Mesenchymal stem cell (in vitro differentiated cells and primary cell): ENCODE measurements at regions not wholly inside any gene's neighbourhood (a gene's known extent, or its start where the extent isn't known, plus 50 kb on each side); places are given as distances from the start of the nearest gene placed in this dataset.

Experiments
- DNase-seq: peaks from one replicate; pipeline ENCODE4 v3.0.0-alpha.2; 2013
- H2AFZ ChIP-seq: one replicate; pipeline ENCODE4 v1.6.1; 2013; ENCODE audit warnings: low read depth, mild to moderate bottlenecking, control low read depth, inconsistent platforms, low read length, moderate library complexity
- H2AK5ac ChIP-seq: 2 replicates; pipeline ENCODE4 v1.6.1; 2013; ENCODE audit warnings: low read length, moderate library complexity, mild to moderate bottlenecking, inconsistent platforms; ENCODE audit not compliant: severe bottlenecking
- H2BK120ac ChIP-seq: one replicate; pipeline ENCODE4 v1.6.1; 2013; ENCODE audit warnings: low read depth, mild to moderate bottlenecking, inconsistent platforms, low read length, moderate library complexity
- H2BK12ac ChIP-seq, 2 experiments: one replicate each; pipeline ENCODE4 v1.6.1; 2013; ENCODE audit warnings: inconsistent platforms in 2 of 2, low read length in 2 of 2, mild to moderate bottlenecking in 2 of 2, moderate library complexity in 2 of 2, control low read depth in 1 of 2
- H2BK15ac ChIP-seq: one replicate; pipeline ENCODE4 v1.6.1; 2013; ENCODE audit warnings: mild to moderate bottlenecking, low read depth, inconsistent platforms; ENCODE audit not compliant: poor library complexity, severe bottlenecking
- H2BK5ac ChIP-seq: 2 replicates; pipeline ENCODE4 v1.6.1; 2013; ENCODE audit warnings: low read depth, mild to moderate bottlenecking, low read length, control low read depth, inconsistent platforms; ENCODE audit not compliant: poor library complexity, severe bottlenecking
- H3K14ac ChIP-seq, 2 experiments: one replicate each; pipeline ENCODE4 v1.6.1; 2013; ENCODE audit warnings: inconsistent platforms in 2 of 2, low read length in 2 of 2, control low read depth in 1 of 2, mild to moderate bottlenecking in 1 of 2, moderate library complexity in 1 of 2
- H3K18ac ChIP-seq, 2 experiments: one replicate each; pipeline ENCODE4 v1.6.1; 2013; ENCODE audit warnings: inconsistent platforms in 2 of 2, low read length in 2 of 2, control low read depth in 1 of 2, low read depth in 1 of 2, mild to moderate bottlenecking in 1 of 2
- H3K23ac ChIP-seq, 2 experiments: one replicate each; pipeline ENCODE4 v1.6.1; 2013; ENCODE audit warnings: inconsistent platforms in 2 of 2, low read length in 2 of 2, mild to moderate bottlenecking in 2 of 2, moderate library complexity in 2 of 2, control low read depth in 1 of 2
- H3K27ac ChIP-seq: 2 replicates; pipeline ENCODE4 v1.5.1; 2013; ENCODE audit warnings: mild to moderate bottlenecking, moderate library complexity, low read length, control low read depth, inconsistent platforms; ENCODE audit not compliant: poor library complexity, severe bottlenecking
- H3K27me3 ChIP-seq, 2 experiments: 2 replicates each; pipeline versions ENCODE4 v1.6.1 to v1.7.0; 2013; ENCODE audit warnings: low read length in 2 of 2, mild to moderate bottlenecking in 2 of 2, moderate library complexity in 2 of 2, control low read depth in 1 of 2, inconsistent platforms in 1 of 2; ENCODE audit not compliant: control insufficient read depth in 1 of 2, insufficient read depth in 1 of 2
- H3K36me3 ChIP-seq, 2 experiments: 2 replicates each; pipeline versions ENCODE4 v1.6.1 to v1.7.0; 2013; ENCODE audit warnings: low read length in 2 of 2, control low read depth in 1 of 2, inconsistent platforms in 1 of 2, low read depth in 1 of 2, mild to moderate bottlenecking in 1 of 2; ENCODE audit not compliant: insufficient read depth in 2 of 2, control insufficient read depth in 1 of 2
- H3K4ac ChIP-seq, 2 experiments: one replicate each; pipeline ENCODE4 v1.6.1; 2013; ENCODE audit warnings: inconsistent platforms in 2 of 2, low read length in 2 of 2, mild to moderate bottlenecking in 2 of 2, moderate library complexity in 2 of 2, control low read depth in 1 of 2, low read depth in 1 of 2
- H3K4me1 ChIP-seq: 2 replicates; pipeline ENCODE4 v1.6.1; 2013; ENCODE audit warnings: low read depth, low read length, control low read depth; ENCODE audit not compliant: control insufficient read depth, insufficient read depth
- H3K4me2 ChIP-seq: 2 replicates; pipeline ENCODE4 v1.6.1; 2013; ENCODE audit warnings: low read length, mild to moderate bottlenecking, inconsistent platforms; ENCODE audit not compliant: poor library complexity, severe bottlenecking
- H3K4me3 ChIP-seq, 2 experiments: 2 replicates each; pipeline versions ENCODE4 v1.5.1 to v1.7.0; 2013; ENCODE audit warnings: low read length in 2 of 2, mild to moderate bottlenecking in 2 of 2, control low read depth in 1 of 2, low read depth in 1 of 2; ENCODE audit not compliant: insufficient read depth in 1 of 2
- H3K79me1 ChIP-seq: replicated peaks from 2 replicates; pipeline ENCODE4 v1.6.1; 2013; ENCODE audit warnings: mild to moderate bottlenecking, control low read depth, low read length, inconsistent platforms; ENCODE audit not compliant: poor library complexity, severe bottlenecking
- H3K9ac ChIP-seq: 2 replicates; pipeline ENCODE4 v1.7.0; 2013; ENCODE audit warnings: mild to moderate bottlenecking, low read length, moderate library complexity
- H3K9me3 ChIP-seq: 2 replicates; pipeline ENCODE4 v1.7.0; 2013; ENCODE audit warnings: mild to moderate bottlenecking, low read length; ENCODE audit not compliant: control insufficient read depth
- H4K8ac ChIP-seq: one replicate; pipeline ENCODE4 v1.6.1; 2013; ENCODE audit warnings: inconsistent platforms, mild to moderate bottlenecking, low read length, moderate library complexity
- H4K91ac ChIP-seq: one replicate; pipeline ENCODE4 v1.6.1; 2013; ENCODE audit warnings: mild to moderate bottlenecking, low read length, inconsistent platforms
- WGBS: methylation state at CpG from one replicate; pipeline ENCODE4 v1.1.7; 2013; ENCODE audit warnings: mixed read lengths; 5-methylcytosine and 5-hydroxymethylcytosine counted together

GRCh38 chr19:31066385-31066784 lies 282.9 kb downstream of the TSHZ3 start:
- no peak overlapping the region for H2BK15ac ChIP-seq
- peak overlapping the region; percentile 49 for H3K4me2 ChIP-seq
- peak overlapping the region; percentile 80 for H2BK5ac ChIP-seq
- H3K18ac ChIP-seq: peak overlapping the region in 1 of 2 experiments; percentile 2
- H3K27me3 ChIP-seq: peaks cover 0 to 2% of the 10 kb centered on the region in 2 experiments
- H3K27ac ChIP-seq: peak overlapping the region; percentile 87
- no peak overlapping the region for H3K9ac ChIP-seq
- DNase-seq: peak; percentile 76
- WGBS: 10% methylated on average over 8 of the region's 9 CpGs
- no peak overlapping the region for H4K91ac ChIP-seq
- H3K4me1 ChIP-seq: peaks cover 17% of the 10 kb centered on the region
- H2AK5ac ChIP-seq: peak overlapping the region; percentile 97
- no peak overlapping the region for H2BK120ac ChIP-seq
- H3K4me3 ChIP-seq: no peak overlapping the region
- no peaks in the 10 kb centered on the region for H3K36me3 ChIP-seq
- H2AFZ ChIP-seq: no peak overlapping the region
- H3K9me3 ChIP-seq: no peaks in the 10 kb centered on the region
- no peak overlapping the region for H3K14ac ChIP-seq
- H3K79me1 ChIP-seq: no peaks in the 10 kb centered on the region
- no peak overlapping the region for H3K4ac ChIP-seq
- no peak overlapping the region for H3K23ac ChIP-seq
- H4K8ac ChIP-seq: no peak overlapping the region
- no peak overlapping the region for H2BK12ac ChIP-seq

GRCh38 chr19:31064491-31064890 lies 284.7 kb downstream of the TSHZ3 start:
- no peaks in the 10 kb centered on the region for H3K27me3 ChIP-seq
- no peak overlapping the region for H2BK120ac ChIP-seq
- no peak overlapping the region for H3K4ac ChIP-seq
- peak overlapping the region; percentile 68 for H2AK5ac ChIP-seq
- H2BK15ac ChIP-seq: no peak overlapping the region
- no peak overlapping the region for H3K4me3 ChIP-seq
- no peak for DNase-seq
- H3K9ac ChIP-seq: no peak overlapping the region
- no peak overlapping the region for H4K8ac ChIP-seq
- H3K79me1 ChIP-seq: no peaks in the 10 kb centered on the region
- H4K91ac ChIP-seq: no peak overlapping the region
- H3K9me3 ChIP-seq: peaks cover 5% of the 10 kb centered on the region
- no peak overlapping the region for H3K27ac ChIP-seq
- no peak overlapping the region for H3K23ac ChIP-seq
- no peak overlapping the region for H3K18ac ChIP-seq
- 86% methylated on average over 7 of the region's 9 CpGs for WGBS
- H3K14ac ChIP-seq: no peak overlapping the region
- peaks cover 12% of the 10 kb centered on the region for H3K4me1 ChIP-seq
- H2BK12ac ChIP-seq: no peak overlapping the region
- peak overlapping the region; percentile 32 for H2BK5ac ChIP-seq
- no peaks in the 10 kb centered on the region for H3K36me3 ChIP-seq
- H2AFZ ChIP-seq: no peak overlapping the region
- no peak overlapping the region for H3K4me2 ChIP-seq

GRCh38 chr19:31058676-31059340 lies 290.4 kb downstream of the TSHZ3 start:
- no peak overlapping the region for H3K14ac ChIP-seq
- H3K27ac ChIP-seq: no peak overlapping the region
- no peak overlapping the region for H4K91ac ChIP-seq
- no peak overlapping the region for H2AFZ ChIP-seq
- DNase-seq: no peak
- no peak overlapping the region for H2BK5ac ChIP-seq
- H3K9ac ChIP-seq: no peak overlapping the region
- H3K23ac ChIP-seq: no peak overlapping the region
- no peak overlapping the region for H2BK12ac ChIP-seq
- H3K9me3 ChIP-seq: peaks cover 5% of the 10 kb centered on the region
- H4K8ac ChIP-seq: no peak overlapping the region
- no peaks in the 10 kb centered on the region for H3K27me3 ChIP-seq
- no peaks in the 10 kb centered on the region for H3K36me3 ChIP-seq
- no peak overlapping the region for H2BK15ac ChIP-seq
- H3K4me2 ChIP-seq: no peak overlapping the region
- H3K79me1 ChIP-seq: no peaks in the 10 kb centered on the region
- 85% methylated on average over 1 of the region's 3 CpGs for WGBS
- no peak overlapping the region for H3K4me3 ChIP-seq
- H3K4ac ChIP-seq: no peak overlapping the region
- no peak overlapping the region for H3K18ac ChIP-seq
- H2AK5ac ChIP-seq: peak overlapping the region; percentile 49
- H3K4me1 ChIP-seq: peaks cover 3% of the 10 kb centered on the region
- no peak overlapping the region for H2BK120ac ChIP-seq

- H3K9ac ChIP-seq: no peak overlapping the region
- no peak overlapping the region for H4K91ac ChIP-seq
- H2BK120ac ChIP-seq: no peak overlapping the region
- H3K9me3 ChIP-seq: peaks cover 5% of the 10 kb centered on the region
- no peaks in the 10 kb centered on the region for H3K36me3 ChIP-seq
- no peak overlapping the region for H3K4me3 ChIP-seq
- no peak overlapping the region for H3K18ac ChIP-seq
- H3K4ac ChIP-seq: no peak overlapping the region
- H2BK15ac ChIP-seq: no peak overlapping the region
- WGBS: 94% methylated on average over 2 of the region's 2 CpGs
- no peak overlapping the region for H3K23ac ChIP-seq
- H3K14ac ChIP-seq: no peak overlapping the region
- no peaks in the 10 kb centered on the region for H3K27me3 ChIP-seq
- peaks cover 3% of the 10 kb centered on the region for H3K4me1 ChIP-seq
- H2BK12ac ChIP-seq: no peak overlapping the region
- H3K79me1 ChIP-seq: no peaks in the 10 kb centered on the region
- H3K4me2 ChIP-seq: no peak overlapping the region
- no peak overlapping the region for H2AFZ ChIP-seq
- H2AK5ac ChIP-seq: no peak overlapping the region
- no peak for DNase-seq
- no peak overlapping the region for H4K8ac ChIP-seq
- H2BK5ac ChIP-seq: no peak overlapping the region
- no peak overlapping the region for H3K27ac ChIP-seq
Measured at GRCh38 chr19:31057476-31057875, 291.8 kb downstream of the TSHZ3 start.
